HCT116 (cell line): ENCODE measurements at regions not wholly inside any gene's neighbourhood (a gene's known extent, or its start where the extent isn't known, plus 50 kb on each side); places are given as distances from the start of the nearest gene placed in this dataset.

Experiments
- ATAC-seq: fragments of 200-7000 bp; cut with Tn5 transposase; 2 replicates; pipeline ENCODE4 v1.9.1; 2020; ENCODE audit warnings: mild to moderate bottlenecking, moderate library complexity
- BruUV-seq: library from RNA; stranded (reverse); fragments of 400-500 nt; replicated peaks from 2 replicates; lab custom pipeline; 2021; lab: Mats Ljungman, UMichigan
- CTCF ChIA-PET: fragments of 300-600 bp; sonication (Branson Sonifier 250); formaldehyde crosslinking; loops from one replicate; lab custom pipeline; 2021; ENCODE audit warnings: antibody characterized with exemption; lab: Charles Lee
- POLR2A ChIA-PET: fragments of 300-600, 350-600 bp; sonication (Branson Sonifier 250); formaldehyde crosslinking; loops from one replicate; lab custom pipeline; 2021; ENCODE audit warnings: antibody characterized with exemption; lab: Charles Lee
- RAD21 ChIA-PET, 2 experiments: fragments of 300-600 bp; sonication (Branson Sonifier 250); formaldehyde crosslinking; loops; one replicate each; lab custom pipeline; 2023; ENCODE audit warnings: low total read pairs in 2 of 2; ENCODE audit not compliant: uncharacterized antibody in 2 of 2, unreplicated experiment in 2 of 2, low non-redundant PET in 1 of 2; lab: Charles Lee
- DNase-seq: peaks from one replicate; pipeline ENCODE4 v3.0.0-alpha.2; 2010; ENCODE audit warnings: low read depth, low spot score
- H2AFZ ChIP-seq: fragments of 200-600 bp; shearing (Covaris generic), sonication (generic); 2 replicates; pipeline ENCODE4 v1.6.1; 2017; ENCODE audit warnings: low read depth, mixed run types, mixed read lengths, antibody characterized with exemption, low read length; ENCODE audit not compliant: poor library complexity, severe bottlenecking
- H3K27ac ChIP-seq: 2 replicates; pipeline ENCODE4 v1.5.1; 2012; ENCODE audit warnings: low read depth, low read length
- H3K27me3 ChIP-seq: fragments of 200-600 bp; sonication (generic); 2 replicates; pipeline ENCODE4 v1.6.1; 2016; ENCODE audit warnings: mixed run types, low read length, mixed read lengths; ENCODE audit not compliant: insufficient read depth
- H3K36me3 ChIP-seq, 2 experiments: fragments of 200-500 bp in 1 of 2; fragments of 200-600 bp in 1 of 2; sonication (Bioruptor generic) in 1 of 2; sonication (generic) in 1 of 2; 2 replicates each; pipeline versions ENCODE4 v1.5.1 to v1.6.1; 2014 to 2016; ENCODE audit warnings: low read length in 2 of 2, inconsistent platforms in 1 of 2, mixed read lengths in 1 of 2, mixed run types in 1 of 2; ENCODE audit not compliant: insufficient read depth in 2 of 2, control insufficient read depth in 1 of 2
- H3K4me1 ChIP-seq, 2 experiments: fragments of 200-600 bp in 1 of 2; sonication (generic) in 1 of 2; 2 replicates each; pipeline versions ENCODE4 v1.5.1 to v1.6.1; 2012 to 2017; ENCODE audit warnings: low read length in 2 of 2, inconsistent platforms in 1 of 2, mild to moderate bottlenecking in 1 of 2, mixed read lengths in 1 of 2, mixed run types in 1 of 2, moderate library complexity in 1 of 2; ENCODE audit not compliant: insufficient read depth in 2 of 2, control insufficient read depth in 1 of 2
- H3K4me2 ChIP-seq: fragments of 200-600 bp; sonication (generic); 2 replicates; pipeline ENCODE4 v1.6.1; 2017; ENCODE audit warnings: mixed run types, low read length, mixed read lengths
- H3K4me3 ChIP-seq, 2 experiments: fragments of 200-600 bp in 1 of 2; sonication (generic) in 1 of 2; replicated peaks in 1 of 2; 2 replicates each; pipeline ENCODE4 v1.5.1; 2011 to 2016; ENCODE audit warnings: low read length in 2 of 2, control low read depth in 1 of 2, low read depth in 1 of 2, mild to moderate bottlenecking in 1 of 2, mixed read lengths in 1 of 2, mixed run types in 1 of 2
- H3K79me2 ChIP-seq: fragments of 200-600 bp; sonication (generic); 2 replicates; pipeline ENCODE4 v1.6.1; 2017; ENCODE audit warnings: mild to moderate bottlenecking, mixed run types, low read length, moderate library complexity, mixed read lengths; ENCODE audit not compliant: insufficient read depth
- H3K9ac ChIP-seq: fragments of 200-600 bp; sonication (generic); 2 replicates; pipeline ENCODE4 v1.6.1; 2016; ENCODE audit warnings: low read length, mixed read lengths
- H3K9me2 ChIP-seq: fragments of 200-600 bp; sonication (generic), shearing (Covaris generic); 2 replicates; pipeline ENCODE4 v1.6.1; 2017; ENCODE audit warnings: mixed run types, mild to moderate bottlenecking, moderate library complexity; ENCODE audit not compliant: insufficient read depth
- H3K9me3 ChIP-seq, 2 experiments: fragments of 200-500 bp in 1 of 2; fragments of 200-600 bp in 1 of 2; sonication (Bioruptor generic) in 1 of 2; sonication (generic) in 1 of 2; 2 replicates each; pipeline ENCODE4 v1.6.1; 2014 to 2017; ENCODE audit warnings: low read length in 2 of 2, mixed read lengths in 2 of 2, inconsistent platforms in 1 of 2, low read depth in 1 of 2, mild to moderate bottlenecking in 1 of 2, mixed run types in 1 of 2, moderate library complexity in 1 of 2; ENCODE audit not compliant: control insufficient read depth in 1 of 2, insufficient read depth in 1 of 2
- H4K20me1 ChIP-seq: fragments of 200-600 bp; sonication (generic), shearing (Covaris generic); 2 replicates; pipeline ENCODE4 v1.6.1; 2017; ENCODE audit warnings: mixed run types, mild to moderate bottlenecking, moderate library complexity; ENCODE audit not compliant: insufficient read depth
- CBX3 ChIP-seq: IDR thresholded peaks from 2 replicates; pipeline ENCODE4 v1.6.1; 2012; ENCODE audit warnings: low read depth
- CEBPB ChIP-seq: IDR thresholded peaks from 2 replicates; pipeline ENCODE4 v1.6.1; 2012; ENCODE audit warnings: low read depth
- EGR1 ChIP-seq: IDR thresholded peaks from 2 replicates; pipeline ENCODE4 v1.6.1; 2012; ENCODE audit warnings: low read depth
- ELF1 ChIP-seq: IDR thresholded peaks from 2 replicates; pipeline ENCODE4 v1.6.1; 2012; ENCODE audit warnings: low read depth, borderline replicate concordance
- EZH2 ChIP-seq: fragments of 200-600 bp; sonication (generic); IDR thresholded peaks from 2 replicates; pipeline ENCODE4 v1.6.1; 2017; ENCODE audit warnings: antibody characterized with exemption, mixed run types
- JUND ChIP-seq: IDR thresholded peaks from 2 replicates; pipeline ENCODE4 v1.6.1; 2012
- POLR2AphosphoS5 ChIP-seq: IDR thresholded peaks from 2 replicates; pipeline ENCODE4 v1.6.1; 2011; ENCODE audit warnings: mild to moderate bottlenecking, low read depth, low read length, moderate library complexity
- RAD21 ChIP-seq: IDR thresholded peaks from 2 replicates; pipeline ENCODE4 v1.6.1; 2012; ENCODE audit warnings: low read depth, mild to moderate bottlenecking
- SIN3A ChIP-seq: IDR thresholded peaks from 2 replicates; pipeline ENCODE4 v1.6.1; 2012; ENCODE audit warnings: low read depth
- TCF7L2 ChIP-seq: IDR thresholded peaks from 2 replicates; pipeline ENCODE4 v1.7.0; 2011; ENCODE audit warnings: borderline replicate concordance, inconsistent platforms; ENCODE audit not compliant: insufficient read depth, insufficient read length; ENCODE audit errors: extremely low read depth
- ZNF274 ChIP-seq: fragments of 200-500 bp; sonication (Bioruptor generic); IDR thresholded peaks from 2 replicates; pipeline ENCODE4 v1.6.1; 2014; ENCODE audit warnings: mild to moderate bottlenecking, low read depth, low read length, inconsistent platforms
- intact Hi-C: fragments of 100-400 bp; cut with micrococcal nuclease; formaldehyde crosslinking; loops from 2 replicates; pipeline ENCODE4 v1.10.0; 2022
- TF ChIP-seq, protein P1 (sequence below): IDR thresholded peaks from 2 replicates; pipeline ENCODE4 v1.6.1; 2012
- TF ChIP-seq, protein P2 (sequence below), 3 experiments: fragments of 200-600 bp in 1 of 3; sonication (generic) in 1 of 3; IDR thresholded peaks in 2 of 3; conservative IDR thresholded peaks in 1 of 3; 2 replicates each; pipeline ENCODE4 v1.5.1; 2012 to 2017; ENCODE audit warnings: low read depth in 2 of 3, low read length in 2 of 3, antibody characterized with exemption in 1 of 3, borderline replicate concordance in 1 of 3, control low read depth in 1 of 3, mild to moderate bottlenecking in 1 of 3, mixed read lengths in 1 of 3, mixed run types in 1 of 3, moderate library complexity in 1 of 3; ENCODE audit not compliant: insufficient read depth in 1 of 3
- TF ChIP-seq, protein P3 (sequence below): IDR thresholded peaks from 2 replicates; pipeline ENCODE4 v1.6.1; 2012; ENCODE audit warnings: low read depth

DNA sequence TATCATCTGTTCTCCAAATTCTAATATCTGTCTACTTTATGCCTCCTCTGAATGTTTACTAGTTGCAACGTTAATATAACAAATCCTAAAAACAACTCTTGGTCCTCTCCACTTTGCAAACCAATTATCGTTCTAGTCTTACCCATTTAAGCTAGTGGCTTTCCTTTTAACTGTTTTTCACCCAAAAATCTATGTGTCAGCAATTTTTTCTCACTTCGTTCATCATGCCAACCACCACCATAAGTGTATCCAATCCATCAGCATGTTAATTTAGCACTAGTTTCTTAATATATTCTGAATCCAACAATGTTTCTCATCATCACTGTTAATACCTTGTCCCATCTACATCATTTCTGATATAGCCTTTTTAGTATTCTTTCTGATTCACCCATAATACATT, 90.0 kb upstream of the RORB start (continued):
- TF ChIP-seq CEBPB (no peak), SIN3A (no peak), TCF7L2 (no peak), CBX3 (no peak), ZNF274 (no peak), POLR2AphosphoS5 (no peak)

DNA sequence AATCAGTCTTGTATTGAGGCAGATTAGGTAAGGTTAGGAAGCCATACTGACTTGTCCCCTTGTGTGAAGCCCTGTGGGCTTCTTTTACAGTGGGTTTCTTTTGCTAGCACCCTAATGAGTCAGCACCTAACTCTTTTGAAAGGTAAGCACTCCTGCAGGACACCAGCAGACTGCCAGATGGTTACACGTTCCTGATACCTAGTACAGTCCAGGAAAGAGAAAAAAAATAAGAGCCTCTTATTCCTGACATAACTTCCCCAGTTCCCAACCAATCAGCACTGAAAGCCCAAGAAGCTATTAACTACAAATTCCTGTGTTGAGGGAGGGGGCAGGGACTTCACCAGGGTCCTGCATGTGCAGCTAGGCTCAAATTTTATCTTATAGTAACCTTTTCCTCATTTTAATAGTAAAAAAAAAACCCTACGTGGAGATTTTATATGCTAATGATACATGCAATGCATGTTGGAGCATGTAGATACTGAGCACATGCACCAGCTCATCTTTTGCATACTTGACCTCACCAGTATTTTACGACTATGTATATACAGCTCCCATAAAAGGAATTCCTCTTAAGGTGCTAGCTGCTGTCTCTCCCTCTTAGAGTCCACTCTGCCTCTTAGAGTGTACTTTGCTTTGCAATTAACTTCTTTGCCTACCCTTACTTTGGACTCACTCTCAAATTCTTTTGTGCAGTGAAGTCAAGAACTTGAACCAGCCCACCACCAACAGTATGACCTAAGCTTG, 84.7 kb upstream of the RORB start:
- intact Hi-C loops, result no loop called here
- Histone ChIP-seq H3K36me3 (no peaks in the 10 kb centered on the region), H3K79me2 (no peaks in the 10 kb centered on the region), H3K9me2 (no peaks in the 10 kb centered on the region), H3K27me3 (no peaks in the 10 kb centered on the region), H2AFZ (no peak overlapping the region), H3K4me3 (no peak overlapping the region), H3K4me2 (no peak overlapping the region), H4K20me1 (no peaks in the 10 kb centered on the region), H3K9ac (no peak overlapping the region), H3K4me1 (no peaks in the 10 kb centered on the region), H3K27ac (no peak overlapping the region), H3K9me3 (peaks cover 0 to 3% of the 10 kb centered on the region in 2 experiments; a peak in 1 of 4 replicates)
- ChIA-PET CTCF (no interaction called here), RAD21 (no interaction called here), POLR2A (no interaction called here)
- DNase-seq (no peak), ATAC-seq (no peak)
- no peak for TF ChIP-seq JUND
- TF ChIP-seq SIN3A, result no peak
- TF ChIP-seq, protein P1, sequence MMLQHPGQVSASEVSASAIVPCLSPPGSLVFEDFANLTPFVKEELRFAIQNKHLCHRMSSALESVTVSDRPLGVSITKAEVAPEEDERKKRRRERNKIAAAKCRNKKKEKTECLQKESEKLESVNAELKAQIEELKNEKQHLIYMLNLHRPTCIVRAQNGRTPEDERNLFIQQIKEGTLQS, result no peak
- TF ChIP-seq RAD21, result no peak
- TF ChIP-seq ELF1, result no peak
- no peak for TF ChIP-seq CBX3
- TF ChIP-seq TCF7L2, result no peak
- TF ChIP-seq EGR1, result no peak
- TF ChIP-seq, protein P2, sequence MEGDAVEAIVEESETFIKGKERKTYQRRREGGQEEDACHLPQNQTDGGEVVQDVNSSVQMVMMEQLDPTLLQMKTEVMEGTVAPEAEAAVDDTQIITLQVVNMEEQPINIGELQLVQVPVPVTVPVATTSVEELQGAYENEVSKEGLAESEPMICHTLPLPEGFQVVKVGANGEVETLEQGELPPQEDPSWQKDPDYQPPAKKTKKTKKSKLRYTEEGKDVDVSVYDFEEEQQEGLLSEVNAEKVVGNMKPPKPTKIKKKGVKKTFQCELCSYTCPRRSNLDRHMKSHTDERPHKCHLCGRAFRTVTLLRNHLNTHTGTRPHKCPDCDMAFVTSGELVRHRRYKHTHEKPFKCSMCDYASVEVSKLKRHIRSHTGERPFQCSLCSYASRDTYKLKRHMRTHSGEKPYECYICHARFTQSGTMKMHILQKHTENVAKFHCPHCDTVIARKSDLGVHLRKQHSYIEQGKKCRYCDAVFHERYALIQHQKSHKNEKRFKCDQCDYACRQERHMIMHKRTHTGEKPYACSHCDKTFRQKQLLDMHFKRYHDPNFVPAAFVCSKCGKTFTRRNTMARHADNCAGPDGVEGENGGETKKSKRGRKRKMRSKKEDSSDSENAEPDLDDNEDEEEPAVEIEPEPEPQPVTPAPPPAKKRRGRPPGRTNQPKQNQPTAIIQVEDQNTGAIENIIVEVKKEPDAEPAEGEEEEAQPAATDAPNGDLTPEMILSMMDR (IDR thresholded peaks at IDR 0.05 in 2 of 3, conservative IDR thresholded peaks at IDR 0.05 in 1 of 3; ENCODE audit: borderline replicate concordance in 1 of 3, insufficient read depth in 1 of 3, low read depth in 2 of 3, low read length in 2 of 3), result no peak
- TF ChIP-seq, protein P3, sequence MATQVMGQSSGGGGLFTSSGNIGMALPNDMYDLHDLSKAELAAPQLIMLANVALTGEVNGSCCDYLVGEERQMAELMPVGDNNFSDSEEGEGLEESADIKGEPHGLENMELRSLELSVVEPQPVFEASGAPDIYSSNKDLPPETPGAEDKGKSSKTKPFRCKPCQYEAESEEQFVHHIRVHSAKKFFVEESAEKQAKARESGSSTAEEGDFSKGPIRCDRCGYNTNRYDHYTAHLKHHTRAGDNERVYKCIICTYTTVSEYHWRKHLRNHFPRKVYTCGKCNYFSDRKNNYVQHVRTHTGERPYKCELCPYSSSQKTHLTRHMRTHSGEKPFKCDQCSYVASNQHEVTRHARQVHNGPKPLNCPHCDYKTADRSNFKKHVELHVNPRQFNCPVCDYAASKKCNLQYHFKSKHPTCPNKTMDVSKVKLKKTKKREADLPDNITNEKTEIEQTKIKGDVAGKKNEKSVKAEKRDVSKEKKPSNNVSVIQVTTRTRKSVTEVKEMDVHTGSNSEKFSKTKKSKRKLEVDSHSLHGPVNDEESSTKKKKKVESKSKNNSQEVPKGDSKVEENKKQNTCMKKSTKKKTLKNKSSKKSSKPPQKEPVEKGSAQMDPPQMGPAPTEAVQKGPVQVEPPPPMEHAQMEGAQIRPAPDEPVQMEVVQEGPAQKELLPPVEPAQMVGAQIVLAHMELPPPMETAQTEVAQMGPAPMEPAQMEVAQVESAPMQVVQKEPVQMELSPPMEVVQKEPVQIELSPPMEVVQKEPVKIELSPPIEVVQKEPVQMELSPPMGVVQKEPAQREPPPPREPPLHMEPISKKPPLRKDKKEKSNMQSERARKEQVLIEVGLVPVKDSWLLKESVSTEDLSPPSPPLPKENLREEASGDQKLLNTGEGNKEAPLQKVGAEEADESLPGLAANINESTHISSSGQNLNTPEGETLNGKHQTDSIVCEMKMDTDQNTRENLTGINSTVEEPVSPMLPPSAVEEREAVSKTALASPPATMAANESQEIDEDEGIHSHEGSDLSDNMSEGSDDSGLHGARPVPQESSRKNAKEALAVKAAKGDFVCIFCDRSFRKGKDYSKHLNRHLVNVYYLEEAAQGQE, result no peak
- no peak for TF ChIP-seq EZH2
- no TSS peak for BruUV-seq
